ENCODE measurements at regions not wholly inside any gene's neighbourhood (a gene's known extent, or its start where the extent isn't known, plus 50 kb on each side); places are given as distances from the start of the nearest gene placed in this dataset.

DNA sequence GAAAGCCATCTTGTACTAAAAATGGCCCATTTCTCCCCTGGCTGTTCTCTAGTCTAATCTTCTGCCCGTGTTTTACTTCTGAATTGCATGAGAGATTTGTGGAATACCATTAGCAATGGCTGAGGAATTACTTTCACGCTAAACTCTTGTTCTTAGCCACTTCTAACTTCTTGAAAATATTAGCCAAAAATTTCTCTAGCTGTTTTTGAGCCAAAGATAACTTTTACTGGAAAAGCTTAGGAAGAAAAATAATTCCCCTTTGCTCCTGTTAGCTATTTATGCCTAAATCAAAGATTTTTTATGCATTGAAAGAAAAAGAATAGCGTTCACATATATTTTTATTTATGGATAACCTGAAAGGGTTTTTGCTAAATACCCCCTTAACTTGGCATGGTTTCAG is 287.8 kb downstream of the MTRR start:
- DNase-seq: no peak

DNA sequence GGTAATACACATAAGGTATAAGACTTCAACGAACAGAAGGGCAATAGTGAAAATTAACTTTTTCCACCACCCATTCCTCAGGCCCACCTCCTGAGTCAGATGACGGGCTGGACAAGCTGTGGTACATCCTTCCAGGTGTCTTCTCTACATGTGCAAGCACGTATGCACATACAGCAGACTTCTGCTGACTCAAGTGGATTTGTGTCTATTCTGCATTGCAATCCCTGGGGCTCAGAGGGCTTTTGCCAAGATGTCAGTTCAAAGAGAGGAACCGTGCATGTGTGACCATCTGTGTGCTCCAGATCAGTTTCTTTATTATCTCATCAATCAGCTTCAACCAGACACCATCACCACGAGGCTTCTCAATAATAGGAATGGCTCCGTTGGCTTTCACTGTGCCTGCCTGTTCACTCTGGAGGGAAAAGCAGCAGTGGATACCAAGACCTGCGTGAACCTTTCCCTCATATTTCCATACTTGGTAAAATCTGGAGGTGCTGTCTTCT is 288.4 kb downstream of the MTRR start:
- DNase-seq: no peak

DNA sequence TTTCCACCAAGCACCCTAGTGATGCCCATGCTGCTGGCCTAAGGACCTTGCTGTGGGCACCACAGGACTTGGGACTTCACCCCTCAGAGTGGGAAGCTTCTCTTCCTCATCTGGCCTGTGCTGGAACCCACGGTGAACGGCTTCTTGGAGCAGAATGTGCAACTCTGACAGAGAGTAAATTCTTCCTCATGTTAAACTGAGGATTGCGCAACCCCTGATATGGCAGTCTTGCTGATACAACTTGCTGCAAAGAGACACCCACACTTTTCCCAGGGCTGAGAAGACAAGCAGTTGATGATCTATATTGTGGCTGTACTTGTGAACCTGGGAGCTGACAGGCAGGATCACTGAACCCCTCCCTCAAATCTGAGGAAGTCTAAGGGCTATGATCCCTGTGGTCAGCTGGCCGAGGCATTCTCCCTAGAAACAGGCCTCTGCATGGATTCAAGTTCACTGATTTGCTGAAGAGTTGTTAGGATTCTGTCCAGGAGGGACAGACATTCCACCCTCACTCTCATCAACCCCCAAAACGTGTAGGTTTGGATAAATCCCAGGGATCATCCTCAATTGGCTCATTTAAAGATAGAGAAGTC is 307.2 kb downstream of the MTRR start:
- DNase-seq: no peak

DNA sequence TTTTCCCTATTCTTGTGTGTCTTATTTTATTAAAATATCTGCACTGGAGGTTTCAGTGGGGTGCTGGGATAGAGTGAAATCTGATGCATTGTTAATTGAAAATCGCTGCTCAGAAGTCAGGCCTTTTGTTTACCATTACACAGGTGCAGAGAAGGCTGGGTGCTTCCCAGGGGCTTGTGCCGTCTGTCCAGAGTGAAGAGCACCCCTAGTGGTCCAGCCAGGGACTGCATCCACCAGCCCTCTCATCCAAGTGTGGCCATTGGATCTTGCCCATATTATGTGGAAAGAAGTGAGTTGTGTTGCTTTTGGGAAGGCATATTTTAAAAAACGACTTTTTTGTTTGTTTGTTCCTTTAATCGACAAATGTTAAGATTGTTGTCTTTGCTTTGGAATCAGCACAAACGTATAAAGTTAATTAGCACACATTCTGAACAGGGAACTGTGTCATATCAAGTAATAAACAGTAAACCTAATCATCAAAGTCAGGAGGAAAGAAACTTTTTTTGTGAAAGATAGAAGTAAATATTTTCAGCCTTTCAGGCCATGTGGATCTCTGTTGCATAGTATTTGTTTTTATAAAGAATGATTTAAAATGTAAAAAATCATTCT is 315.6 kb downstream of the MTRR start:
- no peak for DNase-seq

DNA sequence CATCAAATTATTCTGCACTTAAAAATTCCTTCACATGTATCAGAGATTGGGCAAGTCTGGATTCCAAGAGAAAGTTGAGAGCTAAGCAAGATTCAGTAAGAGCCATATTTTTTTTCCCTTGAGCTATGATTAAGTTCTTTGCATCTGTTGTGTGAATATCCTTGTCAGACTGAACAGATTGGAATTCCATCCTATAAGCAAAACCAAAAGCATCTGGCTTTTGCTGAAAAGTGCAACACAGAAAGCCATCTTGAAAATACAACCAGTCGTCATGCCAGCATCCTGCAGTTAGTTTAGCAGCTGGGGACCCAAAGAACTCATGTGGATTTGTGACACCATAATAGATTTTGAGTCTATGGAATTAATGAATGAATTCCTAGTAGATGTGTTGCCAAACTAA is 316.9 kb downstream of the MTRR start:
- DNase-seq: no peak

DNA sequence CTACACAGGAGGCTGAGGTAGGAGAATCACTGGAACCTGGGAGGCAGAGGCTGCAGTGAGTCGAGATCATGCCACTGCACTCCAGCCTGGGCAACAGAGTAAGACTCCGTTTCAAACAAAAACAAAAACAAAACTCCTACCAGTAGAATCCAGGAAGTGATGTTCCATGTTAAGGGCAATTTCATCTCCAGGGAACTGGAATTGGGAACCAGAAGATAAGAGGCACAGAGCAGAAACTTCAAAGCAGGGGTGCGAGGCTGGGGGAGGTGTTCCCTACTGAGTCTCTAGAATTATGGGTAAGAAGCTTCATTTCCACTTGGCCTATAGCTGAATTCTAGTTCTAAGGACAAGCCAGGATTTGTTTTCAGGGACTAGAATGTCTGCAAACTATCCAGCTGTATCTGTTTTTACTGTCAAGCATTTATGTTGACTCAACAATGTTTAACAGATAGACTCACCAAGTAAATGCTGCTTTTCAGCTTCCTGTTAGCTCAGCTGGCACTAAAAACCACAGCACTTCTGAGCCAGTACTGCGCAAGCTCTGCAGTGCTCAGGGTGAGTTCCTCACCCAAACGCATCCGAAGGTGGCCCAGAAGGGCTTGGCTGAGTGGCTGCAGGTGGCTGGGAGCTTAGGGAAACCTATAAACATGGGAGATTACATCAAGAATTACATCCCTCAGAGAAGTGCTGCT is 320.1 kb downstream of the MTRR start:
- no peak for DNase-seq

DNA sequence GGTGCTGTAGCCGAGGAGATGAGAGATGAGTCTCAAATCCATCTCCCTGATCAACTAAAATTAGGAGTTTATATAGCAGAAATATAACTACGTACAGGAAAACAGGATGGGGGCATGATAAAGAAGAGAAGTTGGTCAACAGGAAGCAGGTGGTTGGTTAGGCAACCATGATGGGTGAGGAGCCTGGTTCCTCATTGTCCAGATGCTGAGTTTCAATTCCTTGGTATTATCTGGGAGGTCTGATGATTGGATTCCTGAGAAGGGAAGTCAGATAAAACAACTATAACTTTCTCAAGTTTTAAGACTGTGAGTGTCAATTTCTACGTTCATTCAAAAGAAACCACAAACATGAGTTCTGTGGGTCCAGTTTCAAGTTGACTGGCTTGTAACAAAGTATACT is 323.9 kb downstream of the MTRR start:
- no peak for DNase-seq

DNA sequence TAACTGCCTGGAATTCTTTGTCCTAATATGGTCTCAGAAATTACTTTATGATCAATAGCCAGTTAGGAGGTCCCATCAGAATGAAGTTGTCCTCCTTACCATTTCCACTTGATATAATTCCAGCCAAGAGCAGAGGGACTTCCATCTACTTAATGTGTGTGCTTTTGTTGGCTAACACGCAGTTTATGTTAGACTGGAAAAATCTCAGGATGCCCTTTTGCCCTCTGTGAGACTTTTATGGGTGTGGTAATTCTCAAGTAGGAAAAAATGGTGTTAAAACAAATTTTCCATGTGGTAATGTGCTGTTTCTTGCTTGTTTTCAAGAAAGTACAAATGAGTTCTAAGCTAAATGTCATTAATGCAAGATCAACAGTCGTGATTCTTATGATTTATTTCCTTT is 327.1 kb downstream of the MTRR start:
- no peak for DNase-seq

DNA sequence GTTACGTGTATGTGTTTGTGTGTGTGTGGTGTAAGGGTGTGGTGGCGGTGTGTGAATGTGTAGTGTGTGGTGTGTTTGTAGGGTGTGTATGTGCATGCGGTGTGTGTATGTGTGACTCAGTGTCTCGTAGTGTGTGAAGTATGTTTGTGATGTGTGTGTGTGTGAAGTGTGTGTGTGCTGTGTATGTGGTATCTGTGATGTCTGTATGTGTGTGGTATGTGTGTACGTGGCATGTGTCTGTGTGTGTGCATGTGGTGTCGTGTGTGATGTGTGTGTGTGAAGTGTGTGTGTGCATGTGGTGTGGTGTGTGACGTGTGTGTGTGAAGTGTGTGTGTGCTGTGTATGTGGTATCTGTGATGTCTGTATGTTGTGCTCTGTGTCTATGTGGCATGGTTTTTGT is 339.4 kb downstream of the MTRR start:
- DNase-seq: no peak

DNA sequence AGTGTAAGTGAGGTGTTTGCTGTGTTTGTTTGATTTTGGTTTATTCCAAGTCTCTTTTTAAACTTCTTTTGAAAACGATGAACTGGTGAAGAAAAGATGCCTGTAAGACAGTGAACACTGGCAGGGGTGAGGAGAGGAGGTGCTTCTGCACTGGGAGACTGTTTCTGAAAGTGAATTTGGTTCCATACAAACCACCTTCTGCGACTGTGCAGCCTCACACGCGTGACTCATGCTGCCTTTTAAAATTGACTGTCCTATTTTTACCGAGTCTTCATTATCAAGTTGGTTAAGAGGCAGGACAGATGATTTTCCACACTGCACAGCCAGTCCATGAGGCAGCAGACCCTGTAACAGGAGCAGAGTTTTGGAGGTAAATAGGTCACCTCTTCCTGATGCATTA is 340.6 kb downstream of the MTRR start:
- DNase-seq: no peak

DNA sequence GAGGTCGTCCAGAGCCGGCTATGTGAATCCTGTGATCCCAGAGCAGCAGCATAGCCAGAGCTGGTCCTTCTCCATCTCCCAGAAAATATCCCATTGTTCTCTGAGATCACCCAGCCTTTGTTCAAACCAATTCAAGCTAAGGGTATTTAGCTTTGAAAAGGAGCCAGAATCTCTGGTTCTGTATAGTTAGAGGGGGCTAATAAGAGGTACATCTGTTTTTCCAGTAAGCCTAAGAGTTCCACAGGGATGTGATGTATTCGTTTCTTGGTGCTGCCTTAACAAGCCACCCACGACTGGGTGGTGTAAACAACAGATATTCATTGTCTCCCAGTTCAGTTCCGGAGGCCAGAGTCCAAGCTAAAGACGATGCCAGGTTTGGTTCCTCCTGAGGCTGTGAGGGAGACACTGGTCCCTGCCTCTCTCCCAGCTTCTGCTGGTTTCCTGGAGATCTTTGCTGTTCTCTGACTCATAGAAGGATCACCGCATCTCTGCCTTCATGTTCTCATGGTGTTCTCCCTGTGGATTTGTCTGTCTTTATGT is 344.8 kb downstream of the MTRR start:
- DNase-seq: no peak

DNA sequence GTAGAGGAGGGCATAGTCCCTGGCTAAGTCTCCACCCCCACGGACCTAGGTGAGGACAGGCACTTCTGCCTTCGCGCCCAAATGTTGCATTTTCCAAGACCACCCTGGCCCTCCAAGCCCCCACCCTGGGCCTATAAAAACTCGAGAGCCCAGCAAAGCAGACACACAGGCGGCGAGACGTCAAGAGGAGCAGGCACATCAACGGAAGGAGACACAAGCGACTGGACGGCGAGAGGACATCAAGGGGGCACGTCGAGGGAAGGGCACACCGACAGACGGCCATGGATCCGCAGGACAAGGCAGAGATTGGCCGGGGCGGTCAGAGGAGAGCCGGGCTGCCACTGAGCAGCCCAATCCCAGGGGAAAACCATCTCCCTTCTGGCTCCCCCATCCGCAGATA is 348.0 kb downstream of the MTRR start:
- no peak for DNase-seq

DNA sequence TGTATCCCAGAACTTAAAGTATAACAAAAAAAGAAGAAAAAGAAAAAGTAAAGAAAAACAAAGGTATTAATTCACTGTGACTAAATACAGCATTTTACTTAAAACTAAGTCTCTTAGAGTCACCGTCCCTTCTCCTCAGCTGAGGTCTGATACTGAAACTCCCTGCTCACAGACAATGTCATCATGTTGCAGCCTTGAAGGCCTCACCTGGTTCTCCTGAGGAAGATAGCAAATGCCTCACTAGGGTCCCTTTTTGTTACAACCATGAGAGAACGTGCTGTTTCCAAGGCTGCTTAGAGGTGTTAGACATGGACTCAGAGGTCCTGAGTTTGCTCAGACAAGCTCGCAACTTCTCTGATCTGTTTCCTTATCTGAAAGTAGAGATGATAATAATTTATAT is 357.2 kb downstream of the MTRR start:
- DNase-seq: no peak

DNA sequence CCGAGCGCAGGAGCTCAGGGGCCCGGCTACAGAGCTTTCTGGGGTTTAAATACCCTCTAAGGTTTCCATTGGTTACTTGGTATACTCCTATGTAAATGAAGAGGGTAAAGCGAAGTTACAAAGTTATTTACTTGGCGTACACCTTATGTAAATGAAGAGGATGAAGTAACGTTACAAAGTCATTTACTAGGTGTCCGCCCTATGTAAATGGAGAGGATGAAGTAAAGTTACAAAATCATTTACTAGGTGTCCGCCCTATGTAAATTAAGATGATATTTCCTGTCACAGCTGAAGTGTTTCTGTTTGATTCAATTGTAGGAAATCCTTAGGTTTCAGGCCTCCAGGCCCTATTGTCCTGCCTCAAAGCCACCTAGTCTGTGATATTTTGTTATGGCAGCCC is 358.2 kb downstream of the MTRR start:
- no peak for DNase-seq

DNA sequence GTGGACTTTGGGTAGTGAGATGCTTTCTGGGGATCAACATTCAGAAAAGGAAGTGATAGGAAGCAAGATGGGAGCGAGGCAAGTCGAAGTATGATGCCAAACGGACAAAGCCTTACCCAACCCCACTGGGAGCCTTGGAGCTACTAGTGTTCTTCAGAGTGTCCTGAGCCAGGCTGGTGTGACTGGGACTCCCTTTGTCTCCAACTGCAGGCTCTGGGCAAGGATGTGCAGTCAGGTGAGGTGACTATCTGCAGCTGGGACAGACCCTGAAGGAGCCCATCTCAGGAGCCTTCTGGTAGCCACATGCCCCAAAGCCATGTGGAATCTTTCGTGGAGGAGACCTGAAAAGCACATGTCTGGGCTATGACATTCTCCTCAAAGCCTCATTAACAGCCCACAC is 360.6 kb downstream of the MTRR start:
- no peak for DNase-seq

DNA sequence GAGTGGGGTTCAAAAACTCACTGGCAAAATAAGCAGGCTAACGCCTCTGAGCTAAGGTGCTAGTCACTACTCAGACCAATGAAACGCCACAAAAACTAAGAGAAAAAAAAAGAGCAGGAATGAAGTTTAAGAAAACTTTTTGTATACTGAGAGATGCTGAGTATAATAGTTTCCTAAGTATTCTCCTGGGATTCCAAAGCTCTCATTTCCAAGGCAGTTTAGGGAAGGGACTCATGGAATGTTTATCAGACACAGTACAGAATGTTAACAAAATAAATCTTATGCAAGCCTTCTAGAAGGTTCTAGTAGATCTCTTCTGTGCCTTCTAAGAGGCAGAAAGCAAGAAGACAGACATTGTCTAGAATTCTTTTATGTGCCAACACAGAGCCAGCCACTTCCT is 361.9 kb downstream of the MTRR start:
- DNase-seq: no peak

DNA sequence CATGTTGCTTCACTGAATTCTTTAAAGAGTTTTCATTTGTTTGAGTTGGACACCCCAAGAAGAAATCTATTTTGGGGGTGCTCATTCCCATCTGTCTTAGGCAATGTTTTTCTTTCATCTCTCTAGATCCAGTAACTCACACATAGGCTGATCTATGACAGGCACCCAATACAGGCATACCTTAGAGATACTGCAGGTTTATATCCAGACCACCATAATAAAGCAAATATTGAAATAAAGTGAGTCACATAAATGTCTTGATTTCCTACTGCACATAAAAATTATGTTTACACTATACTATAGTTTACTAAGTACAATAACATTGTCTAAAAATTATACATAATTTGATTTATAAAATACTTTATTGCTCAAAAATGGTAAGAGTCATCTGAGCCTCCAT is 364.5 kb downstream of the MTRR start:
- no peak for DNase-seq

DNA sequence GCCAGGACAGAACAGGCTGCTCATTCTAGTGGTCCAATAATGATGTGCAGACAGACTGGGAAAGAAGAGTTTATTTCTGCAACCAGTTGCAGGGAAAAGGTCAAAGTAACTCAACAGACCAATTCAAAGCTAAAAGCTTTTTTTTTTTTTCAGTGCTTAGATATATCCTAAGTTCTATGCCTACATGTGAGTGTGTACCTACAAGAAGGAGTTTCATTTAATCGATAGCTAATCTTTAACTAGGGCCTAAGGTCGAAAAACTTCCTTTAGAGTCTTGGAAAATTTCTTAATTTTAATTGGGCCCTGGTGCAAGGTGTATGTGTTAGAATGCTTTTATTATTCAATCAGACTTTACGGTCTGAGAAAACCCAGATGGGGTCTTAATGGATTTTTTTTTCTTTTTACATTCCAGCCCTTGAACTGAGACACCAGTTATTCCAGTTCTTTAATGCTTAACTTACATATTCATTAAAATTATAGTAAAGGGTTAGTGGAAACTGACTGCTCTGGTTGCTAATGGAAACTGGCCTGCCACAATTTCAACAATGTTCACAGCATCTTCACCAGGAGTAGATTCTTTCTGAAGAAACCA is 365.3 kb downstream of the MTRR start:
- DNase-seq: no peak

DNA sequence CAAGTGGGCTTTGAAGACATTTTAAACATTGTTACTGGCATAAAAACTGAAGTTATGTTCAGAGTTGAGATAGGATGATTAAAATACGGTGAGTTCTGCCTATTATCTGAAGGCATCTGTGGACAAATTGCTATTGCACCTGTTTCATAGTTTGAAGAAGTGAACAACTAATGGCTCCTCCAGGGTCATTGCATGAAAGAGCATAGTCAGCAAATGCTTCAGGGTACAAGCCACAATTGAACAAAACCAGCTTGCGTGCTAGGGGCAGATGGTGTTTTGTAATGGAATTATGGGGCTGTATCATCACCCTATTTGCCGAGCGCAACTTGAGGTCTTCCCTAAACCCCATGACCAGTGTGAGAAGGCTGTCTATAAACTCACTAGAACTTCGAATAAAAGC is 369.1 kb downstream of the MTRR start:
- DNase-seq: no peak

DNA sequence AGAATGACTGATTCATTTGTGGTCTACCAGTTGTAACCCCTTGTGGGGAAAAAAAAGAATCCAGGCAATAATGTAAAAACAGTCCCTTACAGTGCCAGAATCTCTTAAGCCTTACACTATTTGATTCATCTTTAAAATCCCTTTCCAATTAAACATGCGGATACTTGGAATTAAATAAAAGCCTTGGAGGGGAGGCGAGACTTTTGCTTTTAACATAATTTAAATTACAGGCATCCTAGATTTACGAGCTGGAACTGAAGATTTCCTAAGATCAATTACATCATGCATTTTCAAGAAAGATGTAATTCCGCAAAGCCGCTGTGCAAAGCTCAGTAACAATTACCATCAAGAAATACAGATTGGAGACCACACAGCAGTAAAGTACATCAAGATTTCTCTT is 370.2 kb downstream of the MTRR start:
- DNase-seq: no peak

DNA sequence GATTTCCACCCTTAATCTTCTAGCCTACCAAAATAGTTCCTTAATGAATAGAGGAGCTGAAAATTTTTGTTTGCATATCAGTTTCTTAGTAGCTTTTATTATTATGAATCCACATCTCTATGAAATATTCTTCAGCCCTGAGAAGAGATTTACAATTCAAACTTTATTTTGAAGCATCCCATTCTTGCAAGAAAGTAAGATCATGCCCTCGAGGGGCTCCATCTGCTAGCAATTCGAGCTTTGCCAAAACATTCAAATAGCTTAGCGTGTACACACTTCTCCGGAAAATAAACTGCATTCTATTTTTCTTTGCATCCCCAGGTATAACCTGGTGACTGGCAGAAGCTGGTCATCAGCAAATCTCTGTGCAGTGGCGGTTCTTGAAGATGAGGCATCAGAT is 370.7 kb downstream of the MTRR start:
- no peak for DNase-seq

DNA sequence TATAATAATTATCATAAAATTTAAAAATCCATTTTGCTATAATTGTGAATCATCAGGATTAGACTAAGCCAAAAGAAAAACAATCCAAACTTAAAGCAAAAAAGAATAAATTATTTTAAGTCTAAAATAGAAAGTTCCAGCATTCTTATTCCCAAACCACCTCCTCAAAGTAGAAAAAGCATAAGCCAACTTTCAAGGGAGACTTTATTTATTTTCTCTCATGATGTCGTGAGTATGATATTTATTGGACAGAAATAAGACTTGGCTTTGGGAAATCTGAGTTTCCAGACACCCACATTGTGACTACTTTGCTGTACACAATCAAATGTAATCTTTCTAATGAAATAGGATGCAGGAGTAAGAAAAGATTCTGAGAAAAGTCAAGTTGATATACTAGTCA is 372.1 kb downstream of the MTRR start:
- DNase-seq: no peak

DNA sequence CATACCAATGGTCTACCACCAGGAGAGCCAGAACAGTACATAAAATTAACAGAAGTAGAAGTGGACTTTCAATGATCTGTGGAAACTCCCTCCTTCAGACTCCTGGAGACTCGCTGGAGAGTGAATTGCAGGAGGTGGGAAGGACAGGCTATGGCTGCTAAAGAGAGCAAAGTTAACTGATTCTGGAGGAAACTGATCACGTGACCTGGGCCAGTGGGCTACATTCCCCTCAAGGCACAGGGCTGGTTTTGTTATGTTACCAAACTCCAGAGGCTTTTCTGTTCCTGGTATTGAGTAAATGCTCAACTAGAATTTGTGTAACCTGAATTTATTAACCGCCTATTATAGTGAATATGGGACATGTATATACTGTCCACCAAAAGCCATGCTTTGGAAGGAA is 372.6 kb downstream of the MTRR start:
- DNase-seq: no peak
